K562 (cell line): ENCODE measurements at regions not wholly inside any gene's neighbourhood (a gene's known extent, or its start where the extent isn't known, plus 50 kb on each side); places are given as distances from the start of the nearest gene placed in this dataset.

Source experiments
- ATAC-seq: fragments of 200-7000 bp; cut with Tn5 transposase; 3 replicates; pipeline ENCODE4 v1.9.1; 2020; ENCODE audit warnings: moderate library complexity
- BruUV-seq: library from RNA; stranded (reverse); fragments of 400-500 nt; replicated peaks from 2 replicates; lab custom pipeline; 2021; lab: Mats Ljungman, UMichigan
- CTCF ChIA-PET: fragments of 300-600 bp; formaldehyde crosslinking; extraction: SDS; loops from one replicate; lab custom pipeline; 2021; ENCODE audit warnings: low intra/inter-chr PET ratio; lab: Yijun Ruan, JAX
- POLR2A ChIA-PET: fragments of 300-600, 350-650 bp; sonication (Branson Sonifier 250); formaldehyde crosslinking; extraction: SDS; loops from one replicate; lab custom pipeline; 2021; ENCODE audit warnings: antibody characterized with exemption, inconsistent platforms; lab: Yijun Ruan, JAX
- DNase-seq, 4 experiments: peaks; one replicate each; pipeline versions ENCODE4 v3.0.0 to v3.0.0-alpha.2; 2011 to 2018; ENCODE audit warnings: low spot score in 3 of 4, mixed read lengths in 3 of 4; ENCODE audit errors: extremely low read depth in 1 of 4
- FAIRE-seq: peaks from 2 replicates; lab custom pipeline; 2011; peaks lifted over from hg19 to GRCh38; lab: Jason Lieb, UNC
- H2AFZ ChIP-seq: 2 replicates; pipeline ENCODE4 v1.6.0; 2011; ENCODE audit warnings: low read depth, low read length, control low read depth, inconsistent platforms
- H3K27ac ChIP-seq: fragments of 200-600 bp; 3 replicates; pipeline ENCODE4 v1.8.0; 2011; ENCODE audit warnings: low read depth, mild to moderate bottlenecking, control low read depth, inconsistent platforms, low read length, moderate library complexity, mixed read lengths; ENCODE audit errors: extremely low read depth
- H3K27me3 ChIP-seq, 2 experiments: fragments of 300-600 bp in 1 of 2; 2 replicates in 1 of 2; 3 replicates in 1 of 2; pipeline versions ENCODE4 v1.6.0 to v1.8.0; 2011; ENCODE audit warnings: inconsistent platforms in 2 of 2, low read length in 2 of 2, mild to moderate bottlenecking in 1 of 2, mixed read lengths in 1 of 2, moderate library complexity in 1 of 2; ENCODE audit not compliant: control insufficient read depth in 2 of 2, insufficient read depth in 2 of 2
- H3K36me3 ChIP-seq: fragments of 300-600 bp; 3 replicates; pipeline ENCODE4 v1.8.0; 2011; ENCODE audit warnings: mild to moderate bottlenecking, low read length, inconsistent platforms; ENCODE audit not compliant: control insufficient read depth, insufficient read depth
- H3K4me1 ChIP-seq, 2 experiments: fragments of 200-600 bp in 1 of 2; replicated peaks in 1 of 2; 2 replicates in 1 of 2; 3 replicates in 1 of 2; pipeline versions ENCODE4 v1.5.1 to v1.8.0; 2011; ENCODE audit warnings: inconsistent platforms in 2 of 2, low read length in 2 of 2, mild to moderate bottlenecking in 1 of 2, mixed read lengths in 1 of 2, moderate library complexity in 1 of 2; ENCODE audit not compliant: control insufficient read depth in 2 of 2, insufficient read depth in 2 of 2
- H3K4me2 ChIP-seq: 2 replicates; pipeline ENCODE4 v1.6.1; 2011; ENCODE audit warnings: low read length, control low read depth, inconsistent platforms, mixed read lengths; ENCODE audit not compliant: insufficient read depth
- H3K4me3 ChIP-seq: fragments of 200-600 bp; sonication (generic), shearing (Covaris generic); 2 replicates; pipeline ENCODE4 v1.5.1; 2016; ENCODE audit warnings: control low read depth, inconsistent platforms
- H3K79me2 ChIP-seq: fragments of 200-600 bp; 3 replicates; pipeline ENCODE4 v1.8.0; 2011; ENCODE audit warnings: low read length, inconsistent platforms; ENCODE audit not compliant: control insufficient read depth, insufficient read depth
- H3K9ac ChIP-seq, 2 experiments: 2 replicates each; pipeline versions ENCODE4 v1.6.0 to v1.6.1; 2011; ENCODE audit warnings: low read depth in 2 of 2, low read length in 2 of 2, control low read depth in 1 of 2, inconsistent platforms in 1 of 2, mild to moderate bottlenecking in 1 of 2, mixed read lengths in 1 of 2; ENCODE audit not compliant: insufficient read depth in 1 of 2
- H3K9me1 ChIP-seq: one replicate; pipeline ENCODE4 v1.6.0; 2011; ENCODE audit warnings: inconsistent platforms, mild to moderate bottlenecking, low read length, moderate library complexity; ENCODE audit not compliant: control insufficient read depth, insufficient read depth
- H3K9me3 ChIP-seq: replicated peaks from 2 replicates; pipeline ENCODE4 v1.5.1; 2011; ENCODE audit warnings: low read depth, low read length, inconsistent platforms; ENCODE audit not compliant: control insufficient read depth, insufficient read depth
- H4K20me1 ChIP-seq: replicated peaks from 2 replicates; pipeline ENCODE4 v1.6.1; 2011; ENCODE audit warnings: low read length, inconsistent platforms, mixed read lengths; ENCODE audit not compliant: control insufficient read depth, insufficient read depth
- BCL6 ChIP-seq: fragments of 250-450 bp; sonication (Bioruptor Pico); IDR thresholded peaks from 2 replicates; pipeline ENCODE4 v1.4.0; 2020
- DMBX1 ChIP-seq: fragments of 250-450 bp; sonication (Bioruptor Pico); IDR thresholded peaks from 2 replicates; pipeline ENCODE4 v1.8.0; 2022; ENCODE audit warnings: inconsistent platforms, mild to moderate bottlenecking, moderate library complexity, borderline replicate concordance
- FUS ChIP-seq: fragments of 200-400 bp; formaldehyde crosslinking; optimal IDR thresholded peaks from 2 replicates; pipeline ENCODE3; 2017; ENCODE audit warnings: low read depth, low read length
- MXI1 ChIP-seq: IDR thresholded peaks from 2 replicates; pipeline ENCODE4 v1.6.1; 2011; ENCODE audit warnings: low read depth, mild to moderate bottlenecking, improper control_type of control experiment, low read length
- NCOR1 ChIP-seq: fragments of 450-650 bp; IDR thresholded peaks from 2 replicates; pipeline ENCODE4 v1.6.1; 2016; ENCODE audit warnings: mild to moderate bottlenecking, moderate library complexity
- NFYB ChIP-seq: IDR thresholded peaks from 2 replicates; pipeline ENCODE4 v1.6.1; 2011; ENCODE audit warnings: mild to moderate bottlenecking, moderate library complexity; ENCODE audit not compliant: insufficient read length; ENCODE audit errors: extremely low read depth
- TAF9B ChIP-seq: fragments of 450-650 bp; IDR thresholded peaks from 2 replicates; pipeline ENCODE4 v1.6.1; 2018; ENCODE audit warnings: mild to moderate bottlenecking; ENCODE audit not compliant: partially characterized antibody
- TSC22D4 ChIP-seq: fragments of 450-650 bp; IDR thresholded peaks from 2 replicates; pipeline ENCODE4 v1.6.1; 2016; ENCODE audit warnings: missing genetic modification characterization, missing biosample characterization, control low read depth
- U2AF2 ChIP-seq: fragments of 200-400 bp; formaldehyde crosslinking; optimal IDR thresholded peaks from 2 replicates; pipeline ENCODE3; 2017; ENCODE audit warnings: low read depth, mild to moderate bottlenecking, low read length
- XRCC3 ChIP-seq: fragments of 450-650 bp; IDR thresholded peaks from 2 replicates; pipeline ENCODE4 v1.6.1; 2017; ENCODE audit warnings: mild to moderate bottlenecking, moderate library complexity
- ZKSCAN3 ChIP-seq: fragments of 250-450 bp; sonication (Bioruptor Pico); IDR thresholded peaks from 2 replicates; pipeline ENCODE4 v1.4.0; 2020
- ZNF134 ChIP-seq: fragments of 250-450 bp; sonication (Bioruptor Pico); conservative IDR thresholded peaks from 2 replicates; pipeline ENCODE4 v1.4.0; 2020
- ZNF165 ChIP-seq: fragments of 250-450 bp; sonication (Bioruptor Pico); IDR thresholded peaks from 2 replicates; pipeline ENCODE4 v1.4.0; 2020; ENCODE audit warnings: borderline replicate concordance
- ZNF239 ChIP-seq: fragments of 250-450 bp; sonication (Bioruptor Pico); IDR thresholded peaks from 2 replicates; pipeline ENCODE4 v1.4.0; 2020; ENCODE audit warnings: mild to moderate bottlenecking
- ZNF24 ChIP-seq: fragments of 450-650 bp; IDR thresholded peaks from 2 replicates; pipeline ENCODE4 v1.6.1; 2016
- ZNF507 ChIP-seq: conservative IDR thresholded peaks from 2 replicates; pipeline ENCODE4 v1.6.1; 2017; ENCODE audit warnings: missing genetic modification characterization, missing compliant biosample characterization
- ZNF551 ChIP-seq: fragments of 250-450 bp; sonication (Bioruptor Pico); IDR thresholded peaks from 2 replicates; pipeline ENCODE4 v1.5.0; 2021; ENCODE audit warnings: mild to moderate bottlenecking, moderate library complexity
- WGBS: fragments of 100-300 bp; shearing (Covaris generic); methylation state at CpG from one replicate; pipeline ENCODE4 v1.1.6; 2016; ENCODE audit warnings: low coverage, mixed read lengths; ENCODE audit not compliant: insufficient coverage; ENCODE audit errors: missing lambda C conversion rate; 5-methylcytosine and 5-hydroxymethylcytosine counted together
- in situ Hi-C: fragments of 300-500 bp; cut with MboI; formaldehyde crosslinking; loops from 4 replicates; pipeline ENCODE4 v1.15.0; 2018; ENCODE audit warnings: inconsistent platforms, mixed read lengths
- intact Hi-C: fragments of 100-400 bp; cut with micrococcal nuclease; formaldehyde crosslinking; loops from 2 replicates; pipeline ENCODE4 v1.14.2; 2022
- TF ChIP-seq, protein P1 (sequence below): fragments of 250-450 bp; sonication (Bioruptor Pico); IDR thresholded peaks from 2 replicates; pipeline ENCODE4 v1.5.1; 2021; ENCODE audit warnings: mild to moderate bottlenecking
- TF ChIP-seq, protein P2 (sequence below): fragments of 250-450 bp; sonication (Bioruptor Pico); IDR thresholded peaks from 2 replicates; pipeline ENCODE4 v1.5.0; 2021; ENCODE audit warnings: mild to moderate bottlenecking, moderate library complexity

DNA sequence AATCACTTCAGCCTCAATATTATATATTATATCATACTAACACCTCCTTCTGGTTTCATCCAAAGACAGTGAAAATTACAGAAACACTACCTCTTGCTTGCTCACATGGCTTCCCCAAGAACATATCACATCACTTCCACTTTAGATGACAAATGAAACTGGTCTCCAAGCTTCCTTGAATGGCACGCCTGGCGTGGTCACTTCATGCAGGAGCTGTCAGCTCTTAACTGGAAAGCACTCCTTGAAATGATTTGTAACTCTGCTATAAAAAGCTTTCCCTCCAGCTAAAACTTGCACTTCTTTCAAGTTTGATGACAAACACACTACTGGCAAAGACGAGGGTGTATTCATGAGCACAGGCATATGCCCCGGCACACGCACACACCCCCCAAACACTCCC is 84.1 kb upstream of the INHBA start:
- no peaks in the 10 kb centered on the region for H3K4me1 ChIP-seq
- POLR2A ChIA-PET, result no interaction called here
- no peak overlapping the region for H3K9ac ChIP-seq
- no peak overlapping the region for H3K4me2 ChIP-seq
- no peaks in the 10 kb centered on the region for H3K9me3 ChIP-seq
- ATAC-seq (no peak), DNase-seq (no peak), FAIRE-seq (no peak)
- H3K27ac ChIP-seq, result no peak overlapping the region
- no peaks in the 10 kb centered on the region; the same call in 1 of the 2 replicates for H4K20me1 ChIP-seq
- TF ChIP-seq NFYB (no peak), ZKSCAN3 (CRISPR knock-in tag) (no peak), BCL6 (no peak), MXI1 (no peak), FUS (no peak), XRCC3 (no peak), ZNF507 (tag) (no peak), TSC22D4 (tag) (no peak), NCOR1 (no peak), DMBX1 (CRISPR knock-in tag) (no peak), ZNF134 (CRISPR knock-in tag) (no peak), ZNF165 (CRISPR knock-in tag) (no peak), ZNF239 (CRISPR knock-in tag) (no peak), ZNF551 (CRISPR knock-in tag) (no peak), U2AF2 (no peak), TAF9B (no peak), ZNF24 (no peak)
- TF ChIP-seq, protein P1, sequence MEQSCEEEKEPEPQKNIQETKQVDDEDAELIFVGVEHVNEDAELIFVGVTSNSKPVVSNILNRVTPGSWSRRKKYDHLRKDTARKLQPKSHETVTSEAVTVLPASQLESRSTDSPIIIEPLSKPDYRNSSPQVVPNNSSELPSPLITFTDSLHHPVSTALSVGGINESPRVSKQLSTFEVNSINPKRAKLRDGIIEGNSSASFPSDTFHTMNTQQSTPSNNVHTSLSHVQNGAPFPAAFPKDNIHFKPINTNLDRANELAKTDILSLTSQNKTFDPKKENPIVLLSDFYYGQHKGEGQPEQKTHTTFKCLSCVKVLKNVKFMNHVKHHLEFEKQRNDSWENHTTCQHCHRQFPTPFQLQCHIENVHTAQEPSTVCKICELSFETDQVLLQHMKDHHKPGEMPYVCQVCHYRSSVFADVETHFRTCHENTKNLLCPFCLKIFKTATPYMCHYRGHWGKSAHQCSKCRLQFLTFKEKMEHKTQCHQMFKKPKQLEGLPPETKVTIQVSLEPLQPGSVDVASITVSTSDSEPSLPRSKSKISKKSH (CRISPR knock-in tag), result no peak
- TF ChIP-seq, protein P2, sequence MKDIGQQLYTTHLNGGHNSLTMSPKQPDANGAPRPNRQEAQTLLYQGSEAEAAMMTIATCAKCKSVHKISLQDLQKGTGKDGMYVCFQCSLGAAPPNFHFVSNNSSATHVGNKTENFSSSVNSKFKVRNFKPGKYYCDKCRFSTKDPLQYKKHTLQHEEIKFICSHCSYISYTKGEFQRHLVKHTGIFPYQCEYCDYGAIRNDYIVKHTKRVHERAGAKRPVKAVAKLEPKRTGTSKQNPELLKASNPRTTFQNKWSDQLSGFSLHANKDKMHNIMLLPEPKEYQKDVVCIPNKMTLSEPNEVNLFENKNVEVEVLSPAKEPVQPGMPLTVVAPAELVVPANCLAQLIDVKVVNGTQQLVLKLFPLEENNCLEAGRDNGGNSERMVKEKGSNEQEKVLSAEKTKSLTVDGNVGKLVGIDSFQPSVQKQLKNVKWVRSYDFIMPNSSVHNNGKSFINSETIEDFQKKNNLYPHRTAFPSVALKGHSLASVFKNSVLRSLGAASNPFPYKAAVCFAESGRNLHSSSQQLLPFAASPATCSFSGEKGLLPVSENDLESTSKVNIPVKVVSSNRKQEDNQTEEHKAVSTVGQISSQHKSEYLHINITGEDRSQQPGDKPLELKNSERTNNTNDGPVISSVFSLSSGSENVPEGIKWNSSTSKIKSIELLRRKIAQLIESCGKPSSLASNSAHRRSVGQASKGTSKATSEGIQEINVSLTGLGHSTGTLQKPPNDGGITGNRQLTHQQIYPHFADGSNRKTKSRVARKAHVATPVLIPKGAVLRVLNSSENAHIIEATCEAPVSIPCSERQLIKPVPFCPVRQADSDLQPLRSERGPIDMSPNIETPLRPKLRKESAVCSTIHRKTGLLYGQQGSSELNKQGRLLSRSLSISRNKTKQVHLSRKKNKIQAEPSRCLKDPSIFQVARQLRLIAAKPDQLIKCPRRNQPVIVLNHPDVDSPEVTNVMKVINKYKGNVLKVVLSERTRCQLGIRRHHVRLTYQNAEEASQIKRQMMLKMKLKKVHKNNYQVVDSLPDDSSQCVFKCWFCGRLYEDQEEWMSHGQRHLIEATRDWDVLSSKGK (CRISPR knock-in tag), result no peak
- no TSS peak for BruUV-seq
- H3K4me3 ChIP-seq, result no peak overlapping the region
- no peaks in the 10 kb centered on the region for H3K79me2 ChIP-seq
- no peaks in the 10 kb centered on the region; a peak in 1 of 5 replicates for H3K27me3 ChIP-seq
- intact Hi-C loops, result no loop called here
- 0% methylated on average over 5 of the region's 5 CpGs for WGBS
- H3K36me3 ChIP-seq, result no peaks in the 10 kb centered on the region
- in situ Hi-C loops, result no loop called here
- H2AFZ ChIP-seq, result no peak overlapping the region
- CTCF ChIA-PET, result no interaction called here
- H3K9me1 ChIP-seq, result no peaks in the 10 kb centered on the region
